MCF 10A (cell line): ENCODE measurements at regions not wholly inside any gene's neighbourhood (a gene's known extent, or its start where the extent isn't known, plus 50 kb on each side); places are given as distances from the start of the nearest gene placed in this dataset.

Experiments
- BruUV-seq: library from RNA; stranded (reverse); fragments of 400-500 nt; replicated peaks from 2 replicates; lab custom pipeline; 2021; lab: Mats Ljungman, UMichigan
- CTCF ChIA-PET: fragments of 300-600 bp; sonication (Branson Sonifier 250); formaldehyde crosslinking; extraction: SDS; loops from one replicate; lab custom pipeline; 2021; ENCODE audit warnings: antibody characterized with exemption, inconsistent platforms; lab: Yijun Ruan, JAX
- POLR2A ChIA-PET: fragments of 300-600, 350-650 bp; sonication (Branson Sonifier 250); formaldehyde crosslinking; extraction: SDS; loops from one replicate; lab custom pipeline; 2020; ENCODE audit warnings: antibody characterized with exemption, inconsistent platforms; lab: Yijun Ruan, JAX
- DNase-seq: peaks from one replicate; pipeline ENCODE4 v3.0.0-alpha.2; 2018; ENCODE audit not compliant: unreplicated experiment
- H3K27ac Mint-ChIP-seq: one replicate; pipeline ENCODE4 v1.8.0; 2022; ENCODE audit warnings: mild to moderate bottlenecking, low read depth, mixed read lengths; ENCODE audit not compliant: unreplicated experiment
- H3K27me3 Mint-ChIP-seq: one replicate; pipeline ENCODE4 v1.8.0; 2022; ENCODE audit warnings: mixed read lengths; ENCODE audit not compliant: insufficient read depth, unreplicated experiment
- H3K36me3 Mint-ChIP-seq: one replicate; pipeline ENCODE4 v1.8.0; 2022; ENCODE audit warnings: mild to moderate bottlenecking, moderate library complexity, mixed read lengths; ENCODE audit not compliant: insufficient read depth, unreplicated experiment
- H3K4me1 Mint-ChIP-seq: one replicate; pipeline ENCODE4 v1.8.0; 2022; ENCODE audit warnings: mixed read lengths; ENCODE audit not compliant: insufficient read depth, unreplicated experiment
- H3K4me3 Mint-ChIP-seq: one replicate; pipeline ENCODE4 v1.8.0; 2022; ENCODE audit warnings: mild to moderate bottlenecking, moderate library complexity, mixed read lengths; ENCODE audit not compliant: unreplicated experiment
- H3K9me3 Mint-ChIP-seq: one replicate; pipeline ENCODE4 v1.8.0; 2022; ENCODE audit warnings: mixed read lengths; ENCODE audit not compliant: unreplicated experiment
- intact Hi-C: fragments of 100-400 bp; cut with micrococcal nuclease; formaldehyde crosslinking; loops from 2 replicates; pipeline ENCODE4 v1.14.1; 2022
- TF ChIP-seq, protein P1 (sequence below): fragments of 200-600 bp; IDR thresholded peaks from one replicate; pipeline ENCODE4 v1.8.0; 2022; ENCODE audit warnings: antibody characterized with exemption, mild to moderate bottlenecking; ENCODE audit not compliant: unreplicated experiment

DNA sequence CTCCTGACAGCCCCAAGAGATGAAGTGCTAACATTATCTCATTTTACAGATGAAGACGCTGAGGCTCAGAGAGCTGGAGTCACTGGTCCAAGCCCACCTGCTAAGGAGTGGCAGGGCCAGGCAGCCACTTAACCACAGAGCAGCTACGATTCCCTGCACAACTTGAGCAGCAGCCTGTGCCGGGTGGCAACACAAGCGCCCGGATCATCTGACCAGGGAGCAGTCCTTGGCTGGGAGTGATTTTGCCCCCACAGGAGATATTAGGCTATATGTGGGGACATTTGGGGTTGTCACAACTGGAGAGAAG is 93.2 kb upstream of the PTPN1 start:
- peak overlapping the region; percentile 96 for H3K27ac Mint-ChIP-seq
- no peak for DNase-seq
- H3K4me3 Mint-ChIP-seq = no peak overlapping the region
- no peaks in the 10 kb centered on the region for H3K9me3 Mint-ChIP-seq
- CTCF ChIA-PET = interaction anchor here (0.7 to 3.1 kb wide), 3 partner anchors 45 to 295 kb away, joined by 3 to 10 read pairs (median 5); no protein-coding TSS in a partner anchor
- TF ChIP-seq, protein P1, sequence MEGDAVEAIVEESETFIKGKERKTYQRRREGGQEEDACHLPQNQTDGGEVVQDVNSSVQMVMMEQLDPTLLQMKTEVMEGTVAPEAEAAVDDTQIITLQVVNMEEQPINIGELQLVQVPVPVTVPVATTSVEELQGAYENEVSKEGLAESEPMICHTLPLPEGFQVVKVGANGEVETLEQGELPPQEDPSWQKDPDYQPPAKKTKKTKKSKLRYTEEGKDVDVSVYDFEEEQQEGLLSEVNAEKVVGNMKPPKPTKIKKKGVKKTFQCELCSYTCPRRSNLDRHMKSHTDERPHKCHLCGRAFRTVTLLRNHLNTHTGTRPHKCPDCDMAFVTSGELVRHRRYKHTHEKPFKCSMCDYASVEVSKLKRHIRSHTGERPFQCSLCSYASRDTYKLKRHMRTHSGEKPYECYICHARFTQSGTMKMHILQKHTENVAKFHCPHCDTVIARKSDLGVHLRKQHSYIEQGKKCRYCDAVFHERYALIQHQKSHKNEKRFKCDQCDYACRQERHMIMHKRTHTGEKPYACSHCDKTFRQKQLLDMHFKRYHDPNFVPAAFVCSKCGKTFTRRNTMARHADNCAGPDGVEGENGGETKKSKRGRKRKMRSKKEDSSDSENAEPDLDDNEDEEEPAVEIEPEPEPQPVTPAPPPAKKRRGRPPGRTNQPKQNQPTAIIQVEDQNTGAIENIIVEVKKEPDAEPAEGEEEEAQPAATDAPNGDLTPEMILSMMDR = no peak
- no TSS peak for BruUV-seq
- intact Hi-C loops = loop anchor here (5.0 kb wide), 1 partner anchor 35 kb away; no protein-coding TSS in a partner anchor
- POLR2A ChIA-PET = interaction anchor here (0.8 to 4.1 kb wide), 8 partner anchors 34 to 251 kb away, joined by 3 to 21 read pairs (median 11); partner anchors contain the start of gene CEBPB
- H3K27me3 Mint-ChIP-seq = no peaks in the 10 kb centered on the region
- H3K4me1 Mint-ChIP-seq = peaks cover 46% of the 10 kb centered on the region
- peaks cover 24% of the 10 kb centered on the region for H3K36me3 Mint-ChIP-seq

DNA sequence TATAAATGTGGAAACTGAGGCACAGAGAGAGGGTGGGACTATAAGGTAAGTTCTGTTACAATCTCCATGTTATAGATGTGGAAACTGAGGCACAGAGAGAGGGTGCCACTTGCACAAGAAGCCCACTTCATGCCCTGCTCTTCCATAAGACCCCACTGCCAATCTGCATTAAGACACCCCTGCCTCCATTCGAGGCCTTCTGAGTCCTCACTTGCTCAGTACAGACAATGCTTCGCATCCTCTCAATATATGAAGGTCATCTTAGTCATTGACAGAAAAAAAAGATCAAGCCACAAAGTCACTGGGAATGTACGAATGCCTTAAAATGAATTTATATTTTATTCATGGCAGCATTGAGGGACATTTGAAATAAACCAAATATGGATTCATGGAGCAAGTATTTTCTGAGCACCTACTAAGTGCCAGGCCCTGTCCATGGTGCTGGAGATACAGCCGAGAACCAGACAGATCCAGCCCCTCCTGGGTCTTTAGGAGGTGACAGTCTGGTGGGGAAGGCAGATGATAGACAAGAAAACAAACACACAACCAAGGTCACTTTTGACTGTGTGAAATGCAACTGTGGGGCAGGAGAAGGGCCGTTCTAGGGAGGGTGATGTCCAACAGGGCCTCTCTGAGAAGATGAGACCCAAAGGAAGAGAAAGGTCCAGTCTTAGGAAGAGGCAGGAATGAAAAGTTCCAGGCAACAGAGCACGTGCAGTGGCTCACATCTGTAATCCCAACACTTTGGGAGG is 92.5 kb upstream of the PTPN1 start:
- no peaks in the 10 kb centered on the region for H3K9me3 Mint-ChIP-seq
- peak overlapping the region; percentile 7 for H3K4me3 Mint-ChIP-seq
- H3K4me1 Mint-ChIP-seq = peaks cover 52% of the 10 kb centered on the region
- H3K36me3 Mint-ChIP-seq = peaks cover 24% of the 10 kb centered on the region
- TF ChIP-seq, protein P1 = no peak
- CTCF ChIA-PET = interaction anchor here (0.7 to 3.1 kb wide), 3 partner anchors 46 to 296 kb away, joined by 3 to 10 read pairs (median 3); no protein-coding TSS in a partner anchor
- POLR2A ChIA-PET = interaction anchor here (0.6 to 4.1 kb wide), 7 partner anchors 43 to 363 kb away, joined by 3 to 21 read pairs (median 4); partner anchors contain the start of gene CEBPB
- intact Hi-C loops = loop anchor here (5.0 kb wide), 1 partner anchor 35 kb away; no protein-coding TSS in a partner anchor
- DNase-seq = no peak
- H3K27ac Mint-ChIP-seq = peak overlapping the region; percentile 96
- BruUV-seq = no TSS peak
- no peaks in the 10 kb centered on the region for H3K27me3 Mint-ChIP-seq

DNA sequence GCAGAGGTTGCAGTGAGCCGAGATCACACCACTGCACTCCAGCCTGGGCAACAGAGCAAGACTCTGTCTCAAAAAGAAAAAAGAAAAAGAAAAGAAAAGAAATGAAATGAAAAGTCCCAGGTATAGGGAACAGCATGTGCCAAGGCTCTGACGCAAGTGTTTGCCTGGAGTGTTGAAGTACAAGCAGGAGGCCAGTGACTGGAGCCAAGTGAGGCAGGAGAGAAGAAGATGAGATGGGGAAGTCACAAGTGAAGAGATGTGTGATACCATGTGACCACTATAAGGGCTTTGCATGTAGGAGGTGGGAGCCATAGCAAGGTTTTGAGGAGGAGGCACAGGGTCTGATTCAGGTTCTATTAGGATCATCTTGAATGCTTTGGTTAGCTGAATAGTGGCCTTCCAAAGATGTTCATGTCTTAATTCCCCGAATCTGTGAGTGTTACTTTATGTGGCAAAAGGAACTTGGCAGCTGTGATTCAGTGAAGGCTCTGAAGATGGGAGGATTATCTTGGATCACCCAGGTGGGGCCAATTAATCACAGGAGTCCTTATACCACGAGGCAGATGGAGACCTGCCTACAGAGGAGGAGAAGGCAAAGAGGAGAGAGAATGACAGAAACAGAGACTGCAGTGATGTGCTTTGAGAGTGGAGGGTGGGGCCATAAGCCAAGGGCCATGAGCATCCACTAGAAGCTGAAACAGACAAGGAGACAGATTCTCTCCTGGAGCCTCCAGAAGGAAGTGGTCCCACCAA is 91.1 kb upstream of the PTPN1 start:
- no peaks in the 10 kb centered on the region for H3K27me3 Mint-ChIP-seq
- H3K4me1 Mint-ChIP-seq = peaks cover 54% of the 10 kb centered on the region
- H3K36me3 Mint-ChIP-seq = peaks cover 22% of the 10 kb centered on the region
- CTCF ChIA-PET = interaction anchor here (0.6 to 0.9 kb wide), 4 partner anchors 51 to 413 kb away, joined by 3 to 4 read pairs (median 3); no protein-coding TSS in a partner anchor
- TF ChIP-seq, protein P1 = no peak
- DNase-seq = peak; percentile 57
- intact Hi-C loops = loop anchor here (5.0 kb wide), 1 partner anchor 33 kb away; no protein-coding TSS in a partner anchor
- no peaks in the 10 kb centered on the region for H3K9me3 Mint-ChIP-seq
- BruUV-seq = no TSS peak
- POLR2A ChIA-PET = interaction anchor here (0.7 to 1.1 kb wide), 2 partner anchors 44 to 49 kb away, joined by 3 read pairs; no protein-coding TSS in a partner anchor
- H3K27ac Mint-ChIP-seq = peak overlapping the region; percentile 96
- no peak overlapping the region for H3K4me3 Mint-ChIP-seq
